GM19328 (cell line): ENCODE measurements at regions not wholly inside any gene's neighbourhood (a gene's known extent, or its start where the extent isn't known, plus 50 kb on each side); places are given as distances from the start of the nearest gene placed in this dataset.
"Not testable (repeated sequence)": the region's sequence is repeated elsewhere in the genome, so short reads cannot be mapped to it uniquely, and the experiment has no call there.

Experiments used
- ATAC-seq: cut with Tn5 transposase; IDR thresholded peaks from one replicate; pipeline ENCODE4 v1.9.1; 2021; ENCODE audit warnings: mild to moderate bottlenecking, moderate library complexity; ENCODE audit not compliant: unreplicated experiment

DNA sequence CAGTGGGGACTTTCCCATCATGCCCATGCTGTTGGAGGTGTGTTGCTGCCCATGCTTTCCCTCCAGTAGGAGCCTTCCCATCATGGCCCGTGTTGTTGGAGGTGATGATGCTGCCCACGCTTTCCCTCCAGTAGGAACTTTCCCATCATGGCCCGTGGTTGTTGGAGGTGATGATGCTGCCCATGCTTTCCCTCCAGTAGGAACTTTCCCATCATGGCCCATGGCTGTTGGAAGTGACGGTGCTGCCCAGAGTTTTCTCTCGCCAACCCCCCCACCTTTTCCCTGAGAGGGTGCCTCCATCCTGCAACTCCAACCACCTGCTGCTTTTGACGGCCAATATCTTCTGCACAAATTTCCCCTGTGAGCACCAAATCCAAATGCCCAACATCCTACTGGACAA is 205.7 kb downstream of the TOMM20 start:
- no peak for ATAC-seq

DNA sequence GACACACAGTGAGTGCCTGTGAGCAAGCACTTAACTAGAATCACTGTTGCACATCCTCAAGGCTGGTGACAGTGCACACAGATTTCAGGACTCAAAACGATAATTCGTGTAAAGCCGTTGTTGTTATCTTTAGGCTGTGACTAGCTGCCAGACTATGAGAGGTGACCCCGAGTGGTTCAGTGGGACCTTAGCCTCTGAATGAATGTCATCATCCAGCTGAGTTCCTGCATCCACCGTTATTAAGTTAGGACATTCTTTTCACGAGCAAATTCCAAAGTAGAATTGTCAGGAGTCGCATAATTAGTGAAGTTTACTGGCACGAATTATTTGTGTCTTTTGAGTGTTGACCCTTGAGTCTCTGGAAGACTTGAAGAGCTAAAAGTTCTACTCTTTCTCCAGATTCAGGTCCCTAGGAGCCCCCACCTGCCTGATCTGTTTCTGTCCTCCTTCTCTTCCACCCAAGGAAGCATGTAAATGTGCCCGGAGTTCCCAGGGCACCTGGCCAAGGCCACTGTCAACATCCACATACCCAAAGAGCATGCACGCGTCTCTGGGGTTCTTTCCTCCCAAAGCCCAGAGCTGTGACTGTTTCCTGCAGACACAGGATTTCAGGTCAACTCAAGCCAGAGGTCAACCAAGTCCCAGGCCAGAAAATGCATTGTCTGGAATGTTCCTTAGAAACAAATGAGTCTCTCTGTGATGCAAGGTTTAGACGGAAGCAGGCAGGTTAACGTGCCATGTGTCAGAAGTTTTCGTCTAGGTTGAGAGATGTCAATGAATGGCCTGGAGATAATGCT is 207.2 kb downstream of the TOMM20 start:
- ATAC-seq, result no peak

DNA sequence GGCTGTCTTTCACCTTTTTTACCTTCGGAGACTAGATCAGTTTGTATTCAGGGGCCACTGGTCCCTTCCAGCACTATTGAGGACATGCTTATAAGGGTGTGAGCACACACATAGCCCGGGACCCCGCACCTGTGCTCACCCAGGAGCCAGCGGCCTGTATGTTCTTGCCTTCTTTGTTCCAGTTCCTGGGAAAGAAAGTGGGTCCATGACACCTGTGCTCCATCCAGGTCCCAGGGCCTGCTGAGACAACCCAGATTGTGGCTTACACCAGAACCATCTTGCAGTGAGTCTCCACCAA is 207.8 kb downstream of the TOMM20 start:
- ATAC-seq, result no peak

DNA sequence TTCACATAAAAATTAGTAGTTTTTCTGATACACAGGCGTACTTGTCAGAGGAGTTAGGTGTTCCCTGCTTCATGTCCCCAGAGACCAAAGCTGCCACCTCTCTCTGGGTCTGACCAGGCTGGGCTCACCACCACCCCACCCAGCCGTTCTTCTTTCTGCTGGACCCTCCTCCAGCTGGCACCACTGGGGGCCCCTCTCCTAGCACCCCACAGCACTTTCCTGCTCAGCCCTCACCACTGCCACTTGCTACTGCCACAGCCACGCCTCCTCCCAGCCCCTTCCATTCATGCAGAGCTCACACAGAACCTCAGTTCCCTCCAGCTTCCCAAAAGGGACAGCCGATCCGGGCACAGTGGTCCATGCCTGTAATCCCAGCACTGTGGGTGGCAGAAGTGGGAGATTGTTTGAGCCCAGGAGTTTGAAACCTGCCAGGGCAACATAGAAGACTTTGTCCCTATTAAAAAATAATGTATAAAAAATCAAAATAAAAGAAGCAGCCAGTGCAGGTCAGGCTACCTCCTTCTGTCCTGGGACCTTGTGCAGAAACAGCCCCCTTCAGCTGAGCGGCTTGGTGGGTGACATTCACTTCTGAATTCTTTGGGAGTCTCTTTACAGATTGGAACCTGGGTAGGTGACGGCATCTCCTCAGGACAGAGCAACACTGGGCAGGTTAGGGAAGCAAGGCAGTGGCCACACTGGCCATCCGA is 208.3 kb downstream of the TOMM20 start:
- ATAC-seq, result no peak

DNA sequence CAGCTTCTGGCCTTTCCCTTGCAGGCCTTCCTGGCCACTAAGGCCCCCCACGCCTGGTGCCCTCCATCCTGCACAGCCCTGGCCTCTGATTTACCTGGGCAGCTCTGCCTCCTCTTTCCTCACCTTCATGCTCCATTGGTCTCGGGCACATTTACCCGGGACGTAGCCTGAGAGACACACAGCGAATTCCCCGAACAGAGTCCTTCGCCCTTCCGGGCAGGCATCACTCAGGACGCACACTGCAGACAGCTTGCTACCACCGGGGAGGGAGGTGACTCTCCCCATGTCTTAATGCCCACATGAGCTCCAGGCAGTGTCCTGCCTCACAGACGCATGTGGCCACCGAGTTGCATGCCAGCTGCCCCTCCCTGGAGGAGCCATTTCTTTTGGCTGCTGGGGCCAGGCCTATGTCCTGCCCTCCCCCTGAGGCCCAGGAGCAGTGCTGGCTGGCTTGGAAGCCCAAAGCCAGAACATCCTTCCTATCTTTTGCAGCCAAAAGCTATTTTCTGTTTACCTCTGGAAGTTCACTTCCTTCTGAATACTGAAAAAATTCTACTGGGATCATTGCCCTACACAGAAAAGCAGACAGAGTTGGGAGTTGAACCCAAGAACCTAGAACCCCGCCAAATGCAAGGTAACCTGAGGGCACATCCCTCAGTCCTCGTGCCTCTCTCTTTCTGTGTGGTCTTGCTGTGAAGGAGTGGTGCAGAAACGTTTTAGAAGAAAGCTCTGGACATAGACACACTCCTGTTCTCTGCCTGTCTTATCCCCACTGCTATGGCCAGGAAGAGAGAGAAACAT is 209.5 kb downstream of the TOMM20 start:
- no peak for ATAC-seq

DNA sequence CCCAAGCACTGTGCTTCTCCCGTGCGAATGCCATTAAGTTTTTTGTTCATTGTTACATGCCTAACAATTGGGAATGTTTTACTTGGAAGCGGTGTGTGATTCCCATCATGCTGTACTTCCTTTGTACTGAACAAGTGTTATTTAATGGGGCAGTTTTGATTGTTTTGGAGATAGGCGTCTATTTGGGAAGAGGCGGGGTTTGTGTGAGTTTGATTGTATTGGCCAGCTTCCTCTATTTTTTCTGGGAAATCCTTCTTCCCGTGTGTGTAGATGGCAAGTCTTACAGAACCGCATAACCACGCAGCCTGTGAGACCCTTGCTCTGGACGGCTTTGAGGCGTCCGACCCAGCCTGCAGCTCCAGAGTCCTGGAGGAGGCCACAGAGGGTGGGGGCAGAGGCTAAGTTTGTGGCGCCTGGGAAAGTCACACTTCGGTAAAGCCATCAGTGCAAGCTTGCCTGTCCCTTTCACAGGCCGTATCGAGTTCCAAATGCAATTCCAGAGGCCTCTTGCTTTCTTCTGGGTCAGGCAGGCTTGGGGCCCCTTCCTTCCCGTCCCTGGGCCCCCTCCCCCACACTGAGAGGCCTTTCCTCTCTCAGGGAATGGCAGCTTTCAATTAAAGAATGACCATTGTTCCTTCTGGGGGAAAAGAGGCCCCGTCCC is 210.3 kb downstream of the TOMM20 start:
- ATAC-seq, result no peak

DNA sequence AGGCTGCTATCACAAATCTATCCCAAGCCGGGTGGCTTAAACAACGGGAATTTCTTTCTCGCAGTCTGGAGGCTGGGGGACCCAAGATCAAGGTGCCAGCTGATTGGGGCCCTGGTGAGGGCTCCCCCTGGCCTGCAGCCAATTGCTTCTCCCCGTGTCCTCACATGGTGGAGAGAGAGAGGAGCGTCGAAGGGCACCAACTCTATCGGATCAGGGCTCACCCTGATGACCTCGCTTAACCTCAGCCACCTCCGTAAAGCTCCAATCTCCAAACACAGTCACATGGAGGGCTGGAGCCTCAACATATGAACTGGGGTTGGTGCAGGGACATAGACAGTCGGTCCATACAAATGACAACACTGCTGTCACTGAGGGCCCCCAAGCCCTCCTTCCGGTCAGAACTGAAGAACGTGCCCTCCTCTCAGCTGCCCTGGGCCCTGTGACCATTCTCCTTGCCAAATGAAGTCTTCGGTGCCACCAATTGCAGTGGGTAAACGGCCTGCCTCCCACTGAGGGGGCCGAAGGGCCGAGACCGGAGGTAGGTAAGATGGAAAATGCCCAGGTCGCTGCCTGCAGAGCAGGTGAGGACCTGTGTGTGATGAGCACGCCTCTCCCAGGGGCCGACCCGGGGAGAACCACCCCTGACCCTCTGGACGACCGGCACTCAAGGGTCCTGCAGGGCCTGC is 211.0 kb downstream of the TOMM20 start:
- ATAC-seq, result no peak

DNA sequence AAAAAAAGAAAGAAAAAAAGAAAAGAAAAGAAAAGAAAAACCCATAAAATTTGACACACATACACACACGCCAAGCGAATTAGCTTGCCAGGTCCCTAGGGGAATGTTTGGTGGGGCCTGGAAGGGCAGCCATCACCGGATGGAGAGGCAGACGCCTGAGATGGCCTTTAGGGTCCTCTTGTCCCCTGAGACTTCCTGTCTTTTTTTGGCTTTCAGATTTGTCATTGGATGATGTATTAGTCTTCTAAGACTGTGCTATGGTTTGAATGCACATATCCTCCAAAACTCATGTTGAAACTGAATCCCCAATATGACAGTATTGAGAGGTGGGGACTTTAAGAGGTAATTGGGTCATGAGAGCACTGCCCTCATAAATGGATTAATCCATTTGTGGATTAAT is 211.8 kb downstream of the TOMM20 start:
- ATAC-seq, result no peak

DNA sequence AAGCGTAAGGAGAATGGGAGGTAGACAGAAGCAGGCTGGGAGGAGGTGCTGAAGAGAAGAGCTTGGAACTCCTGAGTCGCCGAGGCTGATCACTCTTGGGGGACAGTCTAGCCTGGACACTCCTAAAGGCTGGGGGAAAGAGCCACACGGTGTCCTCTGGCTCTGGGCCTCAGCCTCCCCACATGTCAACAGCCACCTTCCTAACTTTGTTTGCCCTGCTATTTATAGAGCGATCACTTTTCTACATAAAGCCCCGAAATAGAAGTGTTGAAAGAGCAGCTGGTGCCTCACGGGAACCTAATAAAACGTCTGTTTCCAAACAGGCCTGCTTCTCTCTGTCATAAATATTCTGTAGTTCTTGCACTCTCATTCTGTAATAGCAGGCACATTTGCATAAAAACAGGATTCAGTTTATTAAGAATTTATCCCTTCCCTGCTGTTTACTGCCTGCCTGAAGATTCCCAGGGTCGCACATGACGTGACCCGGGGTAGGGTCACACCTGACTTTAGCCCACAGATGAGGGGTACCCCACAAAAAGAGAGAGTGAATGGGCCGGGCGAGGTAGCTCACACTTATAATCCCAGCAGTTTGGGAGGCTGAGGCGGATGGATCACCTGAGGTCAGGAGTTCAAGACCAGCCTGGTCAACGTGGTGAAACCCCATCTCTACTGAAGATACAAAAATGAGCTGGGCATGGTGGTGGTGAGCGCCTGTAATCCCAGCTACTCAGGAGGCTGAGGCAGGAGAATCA is 212.5 kb downstream of the TOMM20 start:
- no peak for ATAC-seq

DNA sequence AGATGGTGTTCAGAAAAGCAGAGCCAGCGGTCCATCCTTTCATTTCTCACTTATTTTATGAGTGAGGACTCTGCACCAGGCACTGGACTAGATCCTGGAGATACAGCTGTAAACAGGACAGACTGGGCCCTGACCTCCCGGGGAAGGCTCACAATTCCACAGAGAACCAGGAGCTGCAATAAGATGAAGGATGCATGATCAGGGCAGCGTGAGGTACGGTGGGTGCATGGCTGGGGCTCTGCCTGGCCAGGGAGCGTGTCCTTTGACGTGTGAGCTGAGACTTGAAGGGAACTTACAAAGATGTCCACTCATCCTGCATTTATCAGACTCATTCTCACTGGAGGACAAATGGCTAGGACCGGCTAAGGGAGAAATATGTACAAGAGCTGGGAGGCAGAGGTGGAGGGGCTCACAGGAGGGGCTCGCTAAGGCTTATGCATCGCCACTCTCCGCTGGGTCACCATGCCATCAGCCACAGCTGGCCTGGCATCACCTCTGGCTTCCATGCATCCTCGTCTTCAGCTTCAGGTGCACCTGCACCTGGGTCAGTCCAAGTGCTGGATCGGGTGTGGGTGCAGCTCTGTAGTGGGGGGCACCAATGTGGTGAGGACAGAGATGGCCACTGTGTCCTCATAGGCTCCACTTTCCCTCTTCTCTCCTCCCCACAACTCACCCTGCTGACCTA is 213.9 kb downstream of the TOMM20 start:
- no peak for ATAC-seq

DNA sequence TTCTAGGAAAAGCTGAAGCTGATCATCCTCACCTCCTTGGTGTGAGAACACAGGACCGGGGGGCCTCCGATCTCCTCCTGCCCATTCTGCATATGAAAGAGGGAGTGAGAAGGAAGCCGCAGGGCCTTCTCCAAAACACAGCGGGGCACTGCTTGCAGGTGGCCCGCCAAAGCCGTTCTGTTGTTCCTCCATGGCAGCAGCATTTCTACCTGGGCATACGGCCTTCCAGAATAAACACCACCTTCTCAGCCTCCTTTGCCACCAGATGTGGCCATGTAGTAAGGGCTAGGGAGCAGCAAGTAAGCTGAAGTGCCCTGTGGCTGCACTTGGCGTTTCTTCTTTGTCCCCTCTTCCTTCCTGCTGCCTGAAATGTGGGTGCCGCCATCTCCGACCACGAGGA is 214.9 kb downstream of the TOMM20 start:
- ATAC-seq, result no peak

DNA sequence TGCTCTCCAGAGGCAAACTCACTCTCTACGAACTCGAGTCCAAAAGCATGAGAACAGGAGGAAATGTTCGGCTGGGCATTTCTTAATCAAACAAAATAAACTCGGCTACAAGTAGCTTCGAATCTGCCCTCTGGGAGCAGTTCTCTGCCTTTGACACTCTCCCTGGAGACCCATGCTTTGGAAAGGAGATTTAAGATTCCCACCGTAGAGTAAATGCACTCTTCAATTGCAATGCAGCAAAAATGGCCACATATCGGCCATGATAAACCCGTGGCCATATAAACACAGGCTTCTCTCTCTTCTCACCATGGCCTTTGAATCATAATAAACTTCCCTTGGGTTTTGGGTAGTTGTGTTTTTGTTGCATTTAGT is 215.4 kb downstream of the TOMM20 start:
- ATAC-seq, result no peak

DNA sequence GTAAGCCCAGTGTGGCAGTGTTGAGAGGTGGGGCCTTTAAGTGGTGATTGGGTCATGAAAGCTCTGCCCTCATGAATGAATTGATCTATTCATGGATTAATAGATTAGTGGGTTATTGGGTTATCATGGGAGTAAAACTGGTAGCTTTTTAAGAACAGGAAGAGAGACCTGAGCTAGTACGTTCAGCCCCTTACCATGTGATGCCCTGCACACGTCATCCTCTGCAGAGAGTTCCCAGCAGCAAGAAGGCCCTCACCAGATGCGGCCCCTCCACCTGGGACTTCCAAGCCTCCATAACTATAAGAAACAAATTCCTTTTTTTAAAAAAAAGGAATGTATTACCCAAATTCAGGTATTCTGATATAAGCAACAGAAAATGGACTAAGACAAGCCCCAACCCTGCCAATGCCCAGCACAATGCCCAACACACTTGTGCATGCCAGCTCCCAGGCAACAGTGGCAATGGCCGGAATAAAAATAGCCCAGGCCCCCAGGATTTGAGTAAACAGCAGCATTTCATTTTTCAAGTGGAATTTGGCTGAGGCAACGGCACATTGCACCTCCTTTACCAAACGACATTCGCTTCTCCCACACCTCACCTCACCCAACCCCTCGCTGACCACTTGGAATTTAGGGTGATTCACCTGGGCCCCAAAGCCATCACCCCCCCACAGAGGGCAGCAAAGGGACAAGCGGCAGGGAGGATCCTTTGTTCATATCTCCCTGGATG is 215.9 kb downstream of the TOMM20 start:
- ATAC-seq, result no peak

DNA sequence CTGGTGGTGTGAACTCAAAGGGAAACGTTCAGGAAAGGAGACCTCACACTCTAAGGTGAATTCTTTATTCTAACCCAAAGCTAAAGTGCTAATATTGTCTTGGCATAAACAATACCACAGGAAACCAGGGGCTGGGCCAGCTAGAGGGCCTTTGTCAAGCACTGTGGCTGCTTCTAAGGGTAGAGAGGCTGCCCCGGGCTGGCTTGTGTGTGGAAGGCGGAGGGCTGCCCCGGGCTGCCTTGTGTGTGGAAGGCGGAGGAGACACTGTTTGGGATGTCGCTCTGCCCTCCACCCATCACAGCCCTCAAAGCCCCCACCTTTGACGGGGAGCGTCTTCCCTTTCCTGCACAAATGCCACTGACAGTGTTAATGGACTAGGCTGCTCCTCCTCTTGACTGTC is 216.8 kb downstream of the TOMM20 start:
- ATAC-seq, result no peak

DNA sequence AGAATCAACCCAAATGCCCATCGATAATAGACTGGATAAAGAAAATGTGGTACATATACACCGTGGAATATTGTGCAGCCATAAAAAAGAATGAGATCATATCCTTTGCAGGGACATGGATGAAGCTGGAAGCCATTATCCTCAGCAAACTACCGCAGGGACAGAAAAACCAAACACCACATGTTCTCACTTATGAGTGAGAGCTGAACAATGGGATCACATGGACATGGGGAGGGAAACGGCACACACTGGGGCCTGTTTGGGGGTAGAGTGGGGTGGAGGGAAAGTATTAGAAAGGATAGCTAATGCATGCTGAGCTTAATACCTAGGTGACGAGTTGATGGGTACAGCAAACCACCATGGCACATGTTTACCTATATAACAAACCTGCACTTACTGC is 217.5 kb downstream of the TOMM20 start:
- not testable (repeated sequence) for ATAC-seq

DNA sequence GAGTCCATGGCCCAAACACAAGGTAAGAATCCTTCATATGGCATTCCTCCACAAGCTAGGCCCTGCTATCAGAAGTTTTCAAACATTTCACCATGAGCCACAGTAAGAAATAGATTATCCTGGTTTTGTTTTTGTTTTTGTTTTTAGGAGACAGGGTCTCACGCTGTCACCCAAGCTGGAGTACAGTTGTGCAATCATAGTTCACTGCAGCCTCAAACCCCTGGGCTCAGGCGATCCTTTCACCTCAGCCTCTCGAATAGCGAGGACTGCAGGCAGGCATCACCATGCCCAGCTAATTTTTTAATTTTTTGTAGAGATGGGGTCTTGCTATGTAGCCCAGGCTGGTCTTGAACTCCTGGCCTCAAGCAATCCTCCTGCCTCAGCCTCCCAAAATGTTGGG is 218.8 kb downstream of the TOMM20 start:
- ATAC-seq, result no peak

DNA sequence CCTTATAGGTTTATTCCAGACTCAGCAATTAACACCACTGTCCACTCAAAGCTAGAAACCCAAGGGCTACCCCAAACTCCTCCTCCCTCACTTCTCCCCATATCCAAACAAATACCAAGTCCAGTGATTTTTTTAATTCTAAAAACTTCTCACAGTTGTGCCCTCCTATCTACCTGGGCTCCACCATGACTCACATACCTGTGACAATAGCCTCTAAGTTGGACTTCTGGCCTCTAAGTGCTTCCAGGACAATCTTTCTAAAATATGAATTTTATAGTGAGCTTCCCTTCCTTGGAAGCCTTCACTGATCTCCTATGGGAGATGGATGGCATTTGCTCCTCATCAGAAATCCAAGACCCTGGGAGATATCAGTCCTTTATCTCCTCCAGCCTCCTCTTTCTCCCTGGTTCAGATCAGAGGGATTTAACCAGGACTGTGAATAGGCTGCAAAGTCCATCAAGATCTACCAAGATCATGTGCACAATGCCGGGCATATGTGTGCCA is 219.3 kb downstream of the TOMM20 start:
- ATAC-seq, result no peak

DNA sequence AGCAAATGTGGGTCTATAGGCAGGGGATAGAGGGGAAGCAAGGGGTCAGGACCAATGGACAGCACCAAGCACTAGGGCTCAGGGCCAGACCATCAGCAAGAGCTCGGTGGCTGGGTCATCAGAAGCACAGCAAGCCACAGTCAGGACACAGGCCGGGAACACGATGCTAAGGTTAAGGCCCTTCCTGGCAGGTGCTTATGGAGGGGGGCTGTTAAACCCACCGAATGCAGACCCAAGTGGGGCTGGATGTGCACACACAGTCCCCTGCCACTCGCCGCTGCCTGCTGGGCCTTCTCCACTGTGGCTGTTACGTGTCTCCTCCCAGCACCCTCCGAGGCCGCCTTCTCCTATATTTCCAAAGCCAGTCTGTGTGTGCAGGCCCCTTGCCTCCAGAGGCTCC is 220.1 kb downstream of the TOMM20 start:
- ATAC-seq, result no peak

DNA sequence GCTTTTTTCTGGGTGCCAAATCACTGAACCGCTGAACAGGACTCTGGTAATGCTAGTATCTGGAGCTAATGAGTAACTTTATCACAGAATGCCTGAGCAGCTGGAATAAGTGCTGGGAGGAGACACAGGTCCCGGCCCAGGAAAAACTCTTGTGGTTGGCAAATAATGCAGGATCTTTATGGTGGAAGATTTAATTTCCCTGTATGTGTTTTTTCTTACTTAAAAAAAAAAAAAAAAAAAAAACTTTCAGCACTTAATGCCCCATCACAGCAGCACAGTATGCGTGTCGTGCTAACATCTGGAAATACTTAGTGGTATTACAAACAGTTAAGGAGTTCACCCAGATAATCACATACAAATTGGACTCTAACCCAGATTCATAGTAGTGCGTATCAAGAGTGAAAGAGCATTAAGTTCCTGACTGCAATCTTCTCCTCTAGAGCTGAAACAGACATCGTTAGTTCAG is 220.7 kb downstream of the TOMM20 start:
- ATAC-seq, result no peak
